PFSK-1 (cell line): ENCODE measurements at regions not wholly inside any gene's neighbourhood (a gene's known extent, or its start where the extent isn't known, plus 50 kb on each side); places are given as distances from the start of the nearest gene placed in this dataset.

Experiments used
- REST ChIP-seq, 2 experiments: IDR thresholded peaks; 2 replicates each; pipeline versions ENCODE4 v1.6.1 to v1.8.0; 2011 to 2012; ENCODE audit warnings: low read depth in 2 of 2, low read length in 2 of 2, control low read depth in 1 of 2, inconsistent platforms in 1 of 2, mild to moderate bottlenecking in 1 of 2, moderate library complexity in 1 of 2; ENCODE audit not compliant: insufficient read depth in 1 of 2
- TAF1 ChIP-seq: IDR thresholded peaks from 2 replicates; pipeline ENCODE4 v1.6.1; 2012; ENCODE audit warnings: low read length, control low read depth, borderline replicate concordance; ENCODE audit not compliant: insufficient read depth

DNA sequence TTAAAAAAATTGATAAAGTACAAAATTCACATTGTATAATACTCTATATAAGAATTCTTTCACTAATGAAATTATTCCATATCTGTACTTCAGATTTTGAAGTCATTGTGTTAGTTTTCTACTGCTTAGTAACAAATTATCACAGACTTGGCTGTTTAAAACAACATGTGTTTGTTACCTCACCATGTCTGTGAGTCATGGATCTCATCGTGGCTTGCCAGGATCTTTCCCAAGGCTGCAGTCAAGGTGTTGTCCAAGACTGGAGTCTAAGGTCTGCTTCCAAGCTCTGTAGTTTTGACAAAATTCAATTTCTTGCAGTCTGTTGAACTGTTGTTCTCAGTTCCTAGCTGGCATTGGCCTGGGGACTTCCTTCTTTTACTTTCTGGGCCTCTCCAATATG lies 1286.9 kb downstream of the ADGRL3 start:
- TF ChIP-seq TAF1 = no peak
- no peak for TF ChIP-seq REST (IDR thresholded peaks at IDR 0.05; ENCODE audit: insufficient read depth in 1 of 2, low read depth in 2 of 2, low read length in 2 of 2)
